ENCODE measurements at regions not wholly inside any gene's neighbourhood (a gene's known extent, or its start where the extent isn't known, plus 50 kb on each side); places are given as distances from the start of the nearest gene placed in this dataset.
"Not testable (repeated sequence)": the region's sequence is repeated elsewhere in the genome, so short reads cannot be mapped to it uniquely, and the experiment has no call there.

DNA sequence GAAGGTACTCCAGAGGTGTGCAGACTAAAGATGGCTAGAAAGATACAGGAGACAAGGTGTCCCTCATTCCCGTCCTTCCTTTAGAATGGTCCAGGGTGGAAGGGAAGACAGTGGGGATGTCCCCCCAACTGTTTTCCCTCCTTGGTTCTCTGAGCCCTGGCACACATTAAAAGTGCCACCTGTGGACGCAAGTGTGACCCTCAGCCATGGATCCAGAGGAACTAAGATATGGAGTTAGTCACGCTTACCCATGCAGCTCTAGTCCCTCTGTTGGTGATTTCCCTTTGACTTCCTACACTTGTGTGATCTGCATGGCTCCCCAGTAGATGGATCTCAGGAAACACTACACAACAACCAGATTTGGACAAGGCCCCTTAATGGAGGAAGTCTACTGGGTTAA, 113.1 kb upstream of the SRD5A2 start:
- TF ChIP-seq, protein P1, sequence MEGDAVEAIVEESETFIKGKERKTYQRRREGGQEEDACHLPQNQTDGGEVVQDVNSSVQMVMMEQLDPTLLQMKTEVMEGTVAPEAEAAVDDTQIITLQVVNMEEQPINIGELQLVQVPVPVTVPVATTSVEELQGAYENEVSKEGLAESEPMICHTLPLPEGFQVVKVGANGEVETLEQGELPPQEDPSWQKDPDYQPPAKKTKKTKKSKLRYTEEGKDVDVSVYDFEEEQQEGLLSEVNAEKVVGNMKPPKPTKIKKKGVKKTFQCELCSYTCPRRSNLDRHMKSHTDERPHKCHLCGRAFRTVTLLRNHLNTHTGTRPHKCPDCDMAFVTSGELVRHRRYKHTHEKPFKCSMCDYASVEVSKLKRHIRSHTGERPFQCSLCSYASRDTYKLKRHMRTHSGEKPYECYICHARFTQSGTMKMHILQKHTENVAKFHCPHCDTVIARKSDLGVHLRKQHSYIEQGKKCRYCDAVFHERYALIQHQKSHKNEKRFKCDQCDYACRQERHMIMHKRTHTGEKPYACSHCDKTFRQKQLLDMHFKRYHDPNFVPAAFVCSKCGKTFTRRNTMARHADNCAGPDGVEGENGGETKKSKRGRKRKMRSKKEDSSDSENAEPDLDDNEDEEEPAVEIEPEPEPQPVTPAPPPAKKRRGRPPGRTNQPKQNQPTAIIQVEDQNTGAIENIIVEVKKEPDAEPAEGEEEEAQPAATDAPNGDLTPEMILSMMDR (IDR thresholded peaks at IDR 0.05): no peak
- DNase-seq (ENCODE audit: low spot score): no peak
- no peaks in the 10 kb centered on the region for H3K36me3 ChIP-seq
- H3K27me3 ChIP-seq: no peaks in the 10 kb centered on the region
- no peaks in the 10 kb centered on the region for H3K4me1 ChIP-seq
- peaks cover 20 to 70% of the 10 kb centered on the region in 2 donors for H3K9me3 ChIP-seq
- H3K4me3 ChIP-seq: no peak overlapping the region
- no peak overlapping the region for H3K27ac ChIP-seq

DNA sequence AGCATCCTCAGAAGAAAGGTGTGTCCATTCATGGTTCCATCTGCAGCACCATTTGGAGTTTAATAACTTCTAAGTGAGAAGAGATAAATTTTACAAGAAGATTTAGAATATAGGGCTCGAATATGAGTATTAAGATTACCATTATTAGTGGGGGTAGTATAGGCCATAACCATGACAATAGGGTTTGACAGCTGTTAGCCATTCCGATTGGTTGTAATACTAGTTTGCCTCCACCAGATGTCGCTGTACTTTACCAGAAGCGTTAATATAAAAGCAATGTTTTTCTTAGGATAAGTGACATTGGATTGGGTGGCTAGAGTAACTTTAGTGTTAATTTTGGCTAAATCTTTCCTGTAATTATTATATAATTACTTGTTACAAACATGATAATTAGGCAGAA, 107.5 kb upstream of the SRD5A2 start:
- H3K9me3 ChIP-seq: peaks cover 9 to 46% of the 10 kb centered on the region in 2 donors
- H3K27me3 ChIP-seq: no peaks in the 10 kb centered on the region
- no peak for DNase-seq (ENCODE audit: low spot score)
- H3K4me3 ChIP-seq: no peak overlapping the region
- TF ChIP-seq, protein P1 (IDR thresholded peaks at IDR 0.05): peak in 1 of 2 donors; percentile 41
- H3K4me1 ChIP-seq: no peaks in the 10 kb centered on the region
- no peaks in the 10 kb centered on the region for H3K36me3 ChIP-seq
- H3K27ac ChIP-seq: no peak overlapping the region

DNA sequence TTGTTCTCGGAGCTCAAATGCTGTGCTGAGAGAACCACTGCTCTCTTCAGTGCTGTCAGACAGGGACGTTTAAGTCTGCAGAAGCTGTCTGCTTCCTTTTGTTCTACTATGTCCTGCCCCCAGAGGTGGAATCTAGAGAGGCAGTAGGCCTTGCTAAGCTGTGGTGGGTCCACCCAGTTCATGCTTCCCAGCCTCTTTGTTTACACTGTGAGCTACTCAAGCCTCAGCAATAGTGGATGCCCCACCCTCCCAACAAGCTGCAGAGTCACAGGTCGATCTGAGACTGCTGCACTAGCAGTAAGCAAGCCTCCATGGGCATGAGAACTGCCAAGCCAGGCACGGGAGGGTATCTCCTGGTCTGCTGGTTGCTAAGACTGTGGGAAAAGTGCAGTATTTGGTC, 102.8 kb upstream of the SRD5A2 start:
- peaks cover 0 to 26% of the 10 kb centered on the region in 2 donors for H3K9me3 ChIP-seq
- H3K36me3 ChIP-seq; H3K4me3 ChIP-seq; H3K27me3 ChIP-seq; DNase-seq (ENCODE audit: low spot score); H3K4me1 ChIP-seq; H3K27ac ChIP-seq: not testable (repeated sequence)

DNA sequence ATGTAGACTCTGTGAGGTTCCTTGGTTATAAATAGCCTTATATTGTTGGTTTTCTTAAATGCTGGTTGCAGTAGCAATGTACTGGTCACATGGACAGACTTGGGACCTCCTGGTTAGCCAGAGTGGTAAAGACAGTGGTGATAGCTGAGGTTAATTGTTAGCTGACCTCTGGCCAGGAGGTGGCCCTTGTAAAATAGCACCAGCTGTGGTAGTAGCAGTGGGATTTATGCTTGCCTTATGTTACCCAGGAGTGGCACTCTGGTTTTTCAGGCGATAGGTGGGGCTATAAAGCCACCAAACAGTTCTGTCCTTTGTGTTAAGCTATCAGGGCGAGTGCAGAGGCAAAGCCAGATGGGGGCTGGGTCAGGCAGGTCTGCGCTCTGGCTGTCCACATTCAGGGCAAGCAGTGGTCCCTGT, 94.8 kb upstream of the SRD5A2 start:
- TF ChIP-seq, protein P1 (IDR thresholded peaks at IDR 0.05): no peak
- no peak overlapping the region for H3K4me3 ChIP-seq
- no peak overlapping the region for H3K27ac ChIP-seq
- H3K9me3 ChIP-seq: peaks cover 0 to 37% of the 10 kb centered on the region in 2 donors
- no peaks in the 10 kb centered on the region for H3K36me3 ChIP-seq
- no peaks in the 10 kb centered on the region for H3K4me1 ChIP-seq
- no peak for DNase-seq (ENCODE audit: low spot score)
- H3K27me3 ChIP-seq: no peaks in the 10 kb centered on the region

DNA sequence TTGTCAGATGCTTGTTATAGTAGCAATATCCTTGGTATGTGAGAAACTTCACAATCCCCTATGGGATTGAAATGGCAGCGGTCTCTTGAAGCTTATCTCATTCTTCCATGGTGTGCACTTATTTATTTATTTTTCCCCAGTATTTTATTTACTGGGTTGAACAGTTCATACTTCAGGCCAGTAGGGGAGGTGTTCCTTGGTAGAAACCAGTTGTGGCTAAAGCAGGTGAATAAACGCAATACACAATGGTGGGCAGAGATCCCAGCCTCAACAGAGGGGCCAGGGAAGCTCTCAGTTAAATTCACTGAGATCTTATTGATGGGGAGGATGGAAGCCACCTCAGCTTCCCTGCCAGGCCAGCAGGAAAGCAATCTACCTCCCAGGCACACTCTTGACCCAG, 93.7 kb upstream of the SRD5A2 start:
- TF ChIP-seq, protein P1 (IDR thresholded peaks at IDR 0.05): no peak
- no peaks in the 10 kb centered on the region for H3K27me3 ChIP-seq
- H3K36me3 ChIP-seq: no peaks in the 10 kb centered on the region
- H3K4me3 ChIP-seq: no peak overlapping the region
- H3K9me3 ChIP-seq: peaks cover 0 to 37% of the 10 kb centered on the region in 2 donors
- DNase-seq (ENCODE audit: low spot score): no peak
- H3K4me1 ChIP-seq: no peaks in the 10 kb centered on the region
- no peak overlapping the region for H3K27ac ChIP-seq

DNA sequence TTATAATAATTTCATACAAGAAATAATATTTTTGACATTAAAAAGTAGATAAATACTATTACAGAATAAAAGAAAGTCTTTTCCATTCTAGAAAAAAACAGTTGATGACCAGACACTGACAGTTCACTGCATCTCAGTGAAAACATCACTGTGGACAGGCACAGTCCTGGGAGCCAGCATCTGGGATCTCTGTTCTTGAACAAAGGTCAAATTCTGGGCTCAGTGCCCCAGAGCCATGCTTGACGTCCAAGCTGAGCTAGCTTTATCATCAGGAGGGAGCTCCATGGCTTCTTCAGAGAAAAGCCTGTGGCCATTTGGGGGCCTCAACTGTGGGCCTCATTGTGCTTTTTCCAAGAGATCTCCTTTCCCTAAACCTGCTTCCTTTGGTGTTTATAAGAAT, 86.1 kb upstream of the SRD5A2 start:
- H3K27ac ChIP-seq: no peak overlapping the region
- DNase-seq (ENCODE audit: low spot score): no peak
- no peaks in the 10 kb centered on the region for H3K4me1 ChIP-seq
- no peaks in the 10 kb centered on the region for H3K27me3 ChIP-seq
- TF ChIP-seq, protein P1 (IDR thresholded peaks at IDR 0.05): no peak
- H3K4me3 ChIP-seq: no peak overlapping the region
- no peaks in the 10 kb centered on the region for H3K9me3 ChIP-seq
- no peaks in the 10 kb centered on the region for H3K36me3 ChIP-seq

Data from right atrium auricular region (tissue), 2 donors.